Panc1 (cell line): ENCODE measurements at regions not wholly inside any gene's neighbourhood (a gene's known extent, or its start where the extent isn't known, plus 50 kb on each side); places are given as distances from the start of the nearest gene placed in this dataset.

ENCODE experiments used
- ATAC-seq: fragments of 200-7000 bp; cut with Tn5 transposase; 2 replicates; pipeline ENCODE4 v1.9.1; 2020; ENCODE audit warnings: mild to moderate bottlenecking, moderate library complexity
- BruUV-seq: library from RNA; stranded (reverse); fragments of 400-500 nt; replicated peaks from 2 replicates; lab custom pipeline; 2021; lab: Mats Ljungman, UMichigan
- CTCF ChIA-PET: fragments of 300-600 bp; sonication (Branson Sonifier 250); formaldehyde crosslinking; loops from one replicate; lab custom pipeline; 2022; ENCODE audit warnings: antibody characterized with exemption; lab: Charles Lee
- POLR2A ChIA-PET: fragments of 300-600 bp; sonication (Branson Sonifier 250); formaldehyde crosslinking; loops from one replicate; lab custom pipeline; 2022; ENCODE audit warnings: antibody characterized with exemption; lab: Charles Lee
- DNase-seq: peaks from one replicate; pipeline ENCODE4 v3.0.0-alpha.2; 2010; ENCODE audit warnings: low read depth, low spot score
- H3K27ac ChIP-seq: 2 replicates; pipeline ENCODE4 v1.5.1; 2011; ENCODE audit warnings: mild to moderate bottlenecking, low read length, inconsistent platforms
- H3K27me3 ChIP-seq: fragments of 200-500 bp; sonication (Bioruptor generic); 2 replicates; pipeline ENCODE4 v1.6.0; 2014; ENCODE audit warnings: low read length, inconsistent platforms; ENCODE audit not compliant: control insufficient read depth, insufficient read depth
- H3K36me3 ChIP-seq: fragments of 200-500 bp; sonication (Bioruptor generic); 2 replicates; pipeline ENCODE4 v1.5.1; 2014; ENCODE audit warnings: inconsistent platforms, mild to moderate bottlenecking, low read length, moderate library complexity; ENCODE audit not compliant: control insufficient read depth, insufficient read depth
- H3K4me1 ChIP-seq: 2 replicates; pipeline ENCODE4 v1.5.1; 2011; ENCODE audit warnings: inconsistent platforms, mild to moderate bottlenecking, low read length, moderate library complexity; ENCODE audit not compliant: control insufficient read depth, insufficient read depth
- H3K4me3 ChIP-seq, 2 experiments: 2 replicates each; pipeline ENCODE4 v1.5.1; 2011 to 2012; ENCODE audit warnings: low read depth in 2 of 2, low read length in 2 of 2, mild to moderate bottlenecking in 2 of 2, inconsistent platforms in 1 of 2, moderate library complexity in 1 of 2
- H3K9me3 ChIP-seq: fragments of 200-500 bp; sonication (Bioruptor generic); 2 replicates; pipeline ENCODE4 v1.5.1; 2014; ENCODE audit warnings: low read depth, mild to moderate bottlenecking, inconsistent platforms, low read length, moderate library complexity; ENCODE audit not compliant: control insufficient read depth, insufficient read depth
- POLR2AphosphoS5 ChIP-seq: IDR thresholded peaks from 2 replicates; pipeline ENCODE4 v1.6.1; 2012; ENCODE audit warnings: mild to moderate bottlenecking, low read depth, low read length, moderate library complexity
- SIN3A ChIP-seq: IDR thresholded peaks from 2 replicates; pipeline ENCODE4 v1.6.1; 2012; ENCODE audit warnings: low read depth, mild to moderate bottlenecking, low read length, moderate library complexity, borderline replicate concordance; ENCODE audit not compliant: insufficient read depth
- TCF7L2 ChIP-seq: IDR thresholded peaks from 2 replicates; pipeline ENCODE4 v1.6.1; 2011; ENCODE audit warnings: mild to moderate bottlenecking, low read depth, low read length, inconsistent platforms
- in situ Hi-C: cut with HindIII; loops from 2 replicates; pipeline ENCODE4 v1.10.0; 2016; ENCODE audit warnings: low sequenced_read_pairs, low pct_unique_long_range_greater_than_20kb
- intact Hi-C: fragments of 100-400 bp; cut with micrococcal nuclease; formaldehyde crosslinking; loops from one replicate; pipeline ENCODE4 v1.10.0; 2022; ENCODE audit not compliant: unreplicated experiment
- TF ChIP-seq, protein P1 (sequence below): fragments of 450-650 bp; IDR thresholded peaks from 2 replicates; pipeline ENCODE4 v1.5.1; 2017; ENCODE audit warnings: mild to moderate bottlenecking
- TF ChIP-seq, protein P2 (sequence below), 2 experiments: IDR thresholded peaks; 2 replicates each; pipeline ENCODE4 v1.6.1; 2011 to 2012; ENCODE audit warnings: low read depth in 2 of 2, control low read depth in 1 of 2, low read length in 1 of 2, mild to moderate bottlenecking in 1 of 2, moderate library complexity in 1 of 2; ENCODE audit not compliant: insufficient read depth in 1 of 2

DNA sequence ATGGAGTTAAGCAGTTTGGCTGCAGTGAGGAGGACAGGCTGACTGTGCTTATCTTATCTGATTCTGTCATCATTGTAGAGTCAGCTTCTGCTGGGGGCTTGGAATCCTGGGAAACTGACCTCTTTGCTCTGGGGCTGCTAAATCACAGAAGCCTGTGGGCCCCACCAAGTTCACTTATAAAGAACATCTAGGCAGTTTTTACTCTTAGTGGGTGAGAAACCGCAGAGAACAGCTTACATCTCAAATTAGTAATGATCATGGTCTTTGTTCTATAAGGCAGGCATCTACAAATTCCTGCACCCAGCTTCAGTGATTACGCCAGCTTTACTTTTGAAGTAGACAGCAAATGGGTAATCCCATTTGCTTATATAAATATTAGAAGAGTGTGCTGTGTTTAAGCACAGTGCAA, 75.7 kb downstream of the ZC3H11B start:
- CTCF ChIA-PET: no interaction called here
- intact Hi-C loops: no loop called here
- no peak for DNase-seq
- TF ChIP-seq, protein P1, sequence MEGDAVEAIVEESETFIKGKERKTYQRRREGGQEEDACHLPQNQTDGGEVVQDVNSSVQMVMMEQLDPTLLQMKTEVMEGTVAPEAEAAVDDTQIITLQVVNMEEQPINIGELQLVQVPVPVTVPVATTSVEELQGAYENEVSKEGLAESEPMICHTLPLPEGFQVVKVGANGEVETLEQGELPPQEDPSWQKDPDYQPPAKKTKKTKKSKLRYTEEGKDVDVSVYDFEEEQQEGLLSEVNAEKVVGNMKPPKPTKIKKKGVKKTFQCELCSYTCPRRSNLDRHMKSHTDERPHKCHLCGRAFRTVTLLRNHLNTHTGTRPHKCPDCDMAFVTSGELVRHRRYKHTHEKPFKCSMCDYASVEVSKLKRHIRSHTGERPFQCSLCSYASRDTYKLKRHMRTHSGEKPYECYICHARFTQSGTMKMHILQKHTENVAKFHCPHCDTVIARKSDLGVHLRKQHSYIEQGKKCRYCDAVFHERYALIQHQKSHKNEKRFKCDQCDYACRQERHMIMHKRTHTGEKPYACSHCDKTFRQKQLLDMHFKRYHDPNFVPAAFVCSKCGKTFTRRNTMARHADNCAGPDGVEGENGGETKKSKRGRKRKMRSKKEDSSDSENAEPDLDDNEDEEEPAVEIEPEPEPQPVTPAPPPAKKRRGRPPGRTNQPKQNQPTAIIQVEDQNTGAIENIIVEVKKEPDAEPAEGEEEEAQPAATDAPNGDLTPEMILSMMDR: no peak
- TF ChIP-seq SIN3A (no peak), TCF7L2 (no peak), POLR2AphosphoS5 (no peak)
- TF ChIP-seq, protein P2, sequence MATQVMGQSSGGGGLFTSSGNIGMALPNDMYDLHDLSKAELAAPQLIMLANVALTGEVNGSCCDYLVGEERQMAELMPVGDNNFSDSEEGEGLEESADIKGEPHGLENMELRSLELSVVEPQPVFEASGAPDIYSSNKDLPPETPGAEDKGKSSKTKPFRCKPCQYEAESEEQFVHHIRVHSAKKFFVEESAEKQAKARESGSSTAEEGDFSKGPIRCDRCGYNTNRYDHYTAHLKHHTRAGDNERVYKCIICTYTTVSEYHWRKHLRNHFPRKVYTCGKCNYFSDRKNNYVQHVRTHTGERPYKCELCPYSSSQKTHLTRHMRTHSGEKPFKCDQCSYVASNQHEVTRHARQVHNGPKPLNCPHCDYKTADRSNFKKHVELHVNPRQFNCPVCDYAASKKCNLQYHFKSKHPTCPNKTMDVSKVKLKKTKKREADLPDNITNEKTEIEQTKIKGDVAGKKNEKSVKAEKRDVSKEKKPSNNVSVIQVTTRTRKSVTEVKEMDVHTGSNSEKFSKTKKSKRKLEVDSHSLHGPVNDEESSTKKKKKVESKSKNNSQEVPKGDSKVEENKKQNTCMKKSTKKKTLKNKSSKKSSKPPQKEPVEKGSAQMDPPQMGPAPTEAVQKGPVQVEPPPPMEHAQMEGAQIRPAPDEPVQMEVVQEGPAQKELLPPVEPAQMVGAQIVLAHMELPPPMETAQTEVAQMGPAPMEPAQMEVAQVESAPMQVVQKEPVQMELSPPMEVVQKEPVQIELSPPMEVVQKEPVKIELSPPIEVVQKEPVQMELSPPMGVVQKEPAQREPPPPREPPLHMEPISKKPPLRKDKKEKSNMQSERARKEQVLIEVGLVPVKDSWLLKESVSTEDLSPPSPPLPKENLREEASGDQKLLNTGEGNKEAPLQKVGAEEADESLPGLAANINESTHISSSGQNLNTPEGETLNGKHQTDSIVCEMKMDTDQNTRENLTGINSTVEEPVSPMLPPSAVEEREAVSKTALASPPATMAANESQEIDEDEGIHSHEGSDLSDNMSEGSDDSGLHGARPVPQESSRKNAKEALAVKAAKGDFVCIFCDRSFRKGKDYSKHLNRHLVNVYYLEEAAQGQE (IDR thresholded peaks at IDR 0.05; ENCODE audit: insufficient read depth in 1 of 2, low read depth in 2 of 2, low read length in 1 of 2): no peak
- Histone ChIP-seq H3K36me3 (no peaks in the 10 kb centered on the region), H3K4me3 (no peak overlapping the region), H3K9me3 (no peaks in the 10 kb centered on the region), H3K27ac (no peak overlapping the region), H3K27me3 (peaks cover 2% of the 10 kb centered on the region; the same call in 1 of the 2 replicates), H3K4me1 (no peaks in the 10 kb centered on the region)
- no peak for ATAC-seq
- in situ Hi-C loops: no loop called here
- POLR2A ChIA-PET: no interaction called here
- BruUV-seq: no TSS peak

DNA sequence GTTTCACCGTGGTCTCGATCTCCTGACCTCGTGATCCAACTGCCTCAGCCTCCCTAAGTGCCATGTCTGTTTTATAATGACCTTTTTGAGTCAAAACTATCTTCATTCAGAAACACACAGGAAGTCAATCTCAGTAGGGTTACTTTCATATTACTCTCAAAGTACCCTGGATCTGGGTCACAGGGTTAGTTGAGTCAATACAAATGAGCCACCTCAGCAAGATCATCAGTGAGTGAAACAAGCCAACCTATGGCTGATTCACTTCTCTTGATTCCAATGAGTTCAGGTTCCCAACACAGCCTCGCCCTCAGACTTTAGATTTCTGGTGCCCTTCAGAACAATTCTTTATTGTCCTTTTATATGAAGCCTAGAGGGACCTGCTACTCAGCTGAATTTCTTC, 76.9 kb downstream of the ZC3H11B start:
- in situ Hi-C loops: no loop called here
- TF ChIP-seq SIN3A (no peak), POLR2AphosphoS5 (no peak), TCF7L2 (no peak)
- TF ChIP-seq, protein P2 (IDR thresholded peaks at IDR 0.05; ENCODE audit: insufficient read depth in 1 of 2, low read depth in 2 of 2, low read length in 1 of 2): no peak
- TF ChIP-seq, protein P1: no peak
- Histone ChIP-seq H3K27me3 (no peaks in the 10 kb centered on the region), H3K4me1 (no peaks in the 10 kb centered on the region), H3K27ac (no peak overlapping the region), H3K9me3 (no peaks in the 10 kb centered on the region), H3K36me3 (no peaks in the 10 kb centered on the region), H3K4me3 (no peak overlapping the region)
- CTCF ChIA-PET: no interaction called here
- POLR2A ChIA-PET: no interaction called here
- ATAC-seq: no peak
- intact Hi-C loops: no loop called here
- DNase-seq: no peak
- no TSS peak for BruUV-seq
